ENCODE measurements at regions not wholly inside any gene's neighbourhood (a gene's known extent, or its start where the extent isn't known, plus 50 kb on each side); places are given as distances from the start of the nearest gene placed in this dataset.

- no peak for TF ChIP-seq ZFX (IDR thresholded peaks at IDR 0.05)
- TF ChIP-seq CTCF (conservative IDR thresholded peaks at IDR 0.05): no peak
- no peak overlapping the region for H3K27ac ChIP-seq
These were observed 87.2 kb downstream of the CLDN34 start for GRCh38 chrX:10054396-10054795.

- TF ChIP-seq CTCF (conservative IDR thresholded peaks at IDR 0.05) (no peak), ZFX (IDR thresholded peaks at IDR 0.05) (no peak)
- no peak overlapping the region for H3K27ac ChIP-seq
These were observed 88.3 kb downstream of the CLDN34 start for GRCh38 chrX:10055430-10055829.

- no peak for TF ChIP-seq ZFX (IDR thresholded peaks at IDR 0.05)
- TF ChIP-seq CTCF (conservative IDR thresholded peaks at IDR 0.05): no peak
- peak overlapping the region; percentile 34; the same call in 1 of the 2 replicates for H3K27ac ChIP-seq
These were observed 94.4 kb upstream of the CLCN4 start for GRCh38 chrX:10062352-10062751.

GRCh38 chrX:10062980-10063379 lies 93.8 kb upstream of the CLCN4 start:
- no peak overlapping the region for H3K27ac ChIP-seq
- TF ChIP-seq CTCF (conservative IDR thresholded peaks at IDR 0.05): no peak
- TF ChIP-seq ZFX (IDR thresholded peaks at IDR 0.05): no peak

- TF ChIP-seq CTCF (conservative IDR thresholded peaks at IDR 0.05) (no peak), ZFX (IDR thresholded peaks at IDR 0.05) (no peak)
- H3K27ac ChIP-seq: peak overlapping the region; percentile 50
These were observed 92.0 kb upstream of the CLCN4 start for GRCh38 chrX:10064736-10065135.

- TF ChIP-seq CTCF (conservative IDR thresholded peaks at IDR 0.05) (no peak), ZFX (IDR thresholded peaks at IDR 0.05) (no peak)
- no peak overlapping the region for H3K27ac ChIP-seq
These were observed 85.9 kb upstream of the CLCN4 start for GRCh38 chrX:10070714-10071436.

GRCh38 chrX:10071451-10072144 lies 85.2 kb upstream of the CLCN4 start:
- no peak overlapping the region for H3K27ac ChIP-seq
- TF ChIP-seq ZFX (IDR thresholded peaks at IDR 0.05): no peak
- TF ChIP-seq CTCF (conservative IDR thresholded peaks at IDR 0.05): no peak
